HEK293T (cell line): ENCODE measurements at regions not wholly inside any gene's neighbourhood (a gene's known extent, or its start where the extent isn't known, plus 50 kb on each side); places are given as distances from the start of the nearest gene placed in this dataset.

Experiments
- ELF4 ChIP-seq: fragments of 450-650 bp; IDR thresholded peaks from 2 replicates; pipeline ENCODE4 v1.6.1; 2017; ENCODE audit warnings: antibody characterized with exemption
- FOXK2 ChIP-seq: fragments of 450-650 bp; IDR thresholded peaks from 2 replicates; pipeline ENCODE4 v1.6.1; 2016; ENCODE audit warnings: mild to moderate bottlenecking
- HDGF ChIP-seq: fragments of 450-650 bp; IDR thresholded peaks from 2 replicates; pipeline ENCODE4 v1.6.1; 2017; ENCODE audit warnings: antibody characterized with exemption, borderline replicate concordance
- L3MBTL2 ChIP-seq: fragments of 450-650 bp; conservative IDR thresholded peaks from 2 replicates; pipeline ENCODE4 v1.6.1; 2016; ENCODE audit warnings: mild to moderate bottlenecking
- SP1 ChIP-seq: fragments of 450-650 bp; IDR thresholded peaks from 2 replicates; pipeline ENCODE4 v1.6.1; 2017
- TARDBP ChIP-seq: fragments of 450-650 bp; IDR thresholded peaks from 2 replicates; pipeline ENCODE4 v1.6.1; 2016
- ZNF384 ChIP-seq: fragments of 450-650 bp; IDR thresholded peaks from 2 replicates; pipeline ENCODE4 v1.6.1; 2016
- TF ChIP-seq, protein P1 (sequence below): fragments of 450-650 bp; IDR thresholded peaks from 2 replicates; pipeline ENCODE4 v1.6.1; 2016

DNA sequence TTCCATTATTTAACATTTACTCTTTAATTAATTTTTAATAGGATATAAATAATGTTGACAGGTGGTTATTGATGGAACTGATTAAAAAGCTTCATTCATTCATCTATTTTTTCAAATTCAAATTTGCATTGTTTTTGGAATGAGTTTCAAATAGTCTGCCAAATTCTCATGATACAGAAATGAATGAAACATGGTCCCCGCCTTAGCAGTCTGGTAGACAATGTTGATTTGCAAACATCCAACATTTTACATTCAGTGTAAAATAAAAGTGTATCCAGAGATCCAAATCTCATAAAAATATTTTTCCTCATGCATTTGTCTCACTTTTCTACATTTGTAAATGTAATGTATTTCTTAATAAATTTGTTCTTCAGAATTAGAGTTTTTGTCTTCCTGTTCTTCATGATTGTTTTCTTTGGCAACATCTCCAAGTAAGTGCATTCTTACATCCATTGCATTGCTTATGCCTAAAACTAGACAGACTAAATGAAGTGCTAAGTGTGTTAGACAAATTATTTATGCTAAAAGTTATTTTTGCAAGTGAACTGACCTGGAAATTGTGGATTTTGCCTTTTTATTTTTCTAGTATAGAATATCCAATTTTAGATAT, 142.3 kb downstream of the PCDH18 start:
- TF ChIP-seq SP1 (no peak), L3MBTL2 (no peak), ZNF384 (no peak), ELF4 (no peak), HDGF (no peak), FOXK2 (no peak), TARDBP (no peak)
- TF ChIP-seq, protein P1, sequence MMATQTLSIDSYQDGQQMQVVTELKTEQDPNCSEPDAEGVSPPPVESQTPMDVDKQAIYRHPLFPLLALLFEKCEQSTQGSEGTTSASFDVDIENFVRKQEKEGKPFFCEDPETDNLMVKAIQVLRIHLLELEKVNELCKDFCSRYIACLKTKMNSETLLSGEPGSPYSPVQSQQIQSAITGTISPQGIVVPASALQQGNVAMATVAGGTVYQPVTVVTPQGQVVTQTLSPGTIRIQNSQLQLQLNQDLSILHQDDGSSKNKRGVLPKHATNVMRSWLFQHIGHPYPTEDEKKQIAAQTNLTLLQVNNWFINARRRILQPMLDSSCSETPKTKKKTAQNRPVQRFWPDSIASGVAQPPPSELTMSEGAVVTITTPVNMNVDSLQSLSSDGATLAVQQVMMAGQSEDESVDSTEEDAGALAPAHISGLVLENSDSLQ, result no peak
